ENCODE measurements at regions not wholly inside any gene's neighbourhood (a gene's known extent, or its start where the extent isn't known, plus 50 kb on each side); places are given as distances from the start of the nearest gene placed in this dataset.

GRCh38 chr5:34511481-34511880 lies 144.6 kb upstream of the RAI14 start:
- DNase-seq = no peak

- no peak for DNase-seq
Measured at GRCh38 chr5:34511915-34512314, 144.2 kb upstream of the RAI14 start.

GRCh38 chr5:34516166-34516565 lies 140.0 kb upstream of the RAI14 start:
- DNase-seq = no peak

GRCh38 chr5:34516686-34517085 lies 139.4 kb upstream of the RAI14 start:
- DNase-seq = no peak

GRCh38 chr5:34517249-34517648 lies 138.9 kb upstream of the RAI14 start:
- DNase-seq = no peak

GRCh38 chr5:34519489-34520220 lies 136.5 kb upstream of the RAI14 start:
- DNase-seq = no peak

- no peak for DNase-seq
Measured at GRCh38 chr5:34521628-34522290, 134.4 kb upstream of the RAI14 start.

GRCh38 chr5:34522599-34523386 lies 133.3 kb upstream of the RAI14 start:
- no peak for DNase-seq

- no peak for DNase-seq
Measured at GRCh38 chr5:34523387-34523726, 132.8 kb upstream of the RAI14 start.

GRCh38 chr5:34524123-34524522 lies 132.0 kb upstream of the RAI14 start:
- DNase-seq = no peak

- DNase-seq = no peak
Measured at GRCh38 chr5:34525761-34526160, 130.4 kb upstream of the RAI14 start.

GRCh38 chr5:34526682-34527305 lies 129.3 kb upstream of the RAI14 start:
- no peak for DNase-seq

- no peak for DNase-seq
Measured at GRCh38 chr5:34529581-34530331, 126.4 kb upstream of the RAI14 start.

- no peak for DNase-seq
Measured at GRCh38 chr5:34530637-34531036, 125.5 kb upstream of the RAI14 start.

GRCh38 chr5:34531751-34532360 lies 124.3 kb upstream of the RAI14 start:
- DNase-seq = no peak

GRCh38 chr5:34533582-34534522 lies 122.3 kb upstream of the RAI14 start:
- DNase-seq = no peak

- no peak for DNase-seq
Measured at GRCh38 chr5:34534523-34535103, 121.5 kb upstream of the RAI14 start.

- DNase-seq = no peak
Measured at GRCh38 chr5:34535433-34535832, 120.7 kb upstream of the RAI14 start.

- no peak for DNase-seq
Measured at GRCh38 chr5:34535944-34536623, 120.0 kb upstream of the RAI14 start.

GRCh38 chr5:34536699-34537098 lies 119.4 kb upstream of the RAI14 start:
- DNase-seq = no peak

Measured in NCI-H1048 (cell line).